GM12878 (cell line): ENCODE measurements at regions not wholly inside any gene's neighbourhood (a gene's known extent, or its start where the extent isn't known, plus 50 kb on each side); places are given as distances from the start of the nearest gene placed in this dataset.

Experiments
- ATAC-seq: fragments of 200-7000 bp; cut with Tn5 transposase; 3 replicates; pipeline ENCODE4 v1.9.1; 2020; ENCODE audit warnings: mild to moderate bottlenecking, moderate library complexity
- BruUV-seq: library from RNA; stranded (reverse); fragments of 400-500 nt; replicated peaks from 2 replicates; lab custom pipeline; 2021; lab: Mats Ljungman, UMichigan
- CTCF ChIA-PET: fragments of 300-600 bp; sonication (Branson Sonifier 250); formaldehyde crosslinking; extraction: SDS; loops from one replicate; lab custom pipeline; 2021; ENCODE audit warnings: inconsistent platforms; lab: Yijun Ruan, JAX
- POLR2A ChIA-PET: fragments of 350-600 bp; formaldehyde crosslinking; extraction: SDS; loops from one replicate; lab custom pipeline; 2021; ENCODE audit warnings: inconsistent platforms; lab: Charles Lee
- RAD21 ChIA-PET: fragments of 300-600 bp; sonication (Branson Sonifier 250); formaldehyde crosslinking; loops from one replicate; lab custom pipeline; 2023; ENCODE audit warnings: antibody characterized with exemption; ENCODE audit not compliant: unreplicated experiment; lab: Charles Lee
- SMC1A ChIA-PET: fragments of 300-600 bp; sonication (Branson Sonifier 250); formaldehyde crosslinking; loops from one replicate; lab custom pipeline; 2023; ENCODE audit not compliant: unreplicated experiment, uncharacterized antibody; lab: Charles Lee
- DNase-seq: peaks from one replicate; pipeline ENCODE4 v3.0.0-alpha.2; 2011; ENCODE audit warnings: low read depth, low spot score
- FAIRE-seq: peaks from 3 replicates; lab custom pipeline; 2011; peaks lifted over from hg19 to GRCh38; lab: Jason Lieb, UNC
- H2AFZ ChIP-seq: 2 replicates; pipeline ENCODE4 v1.6.0; 2011; ENCODE audit warnings: low read depth, low read length, control low read depth; ENCODE audit not compliant: control insufficient read depth
- H3K27ac ChIP-seq: 2 replicates; pipeline ENCODE4 v1.5.1; 2011; ENCODE audit warnings: control low read depth; ENCODE audit not compliant: control insufficient read depth, insufficient read depth
- H3K27me3 ChIP-seq, 2 experiments: replicated peaks in 1 of 2; 2 replicates each; pipeline versions ENCODE4 v1.6.0 to v1.6.1; 2011; ENCODE audit warnings: low read length in 1 of 2; ENCODE audit not compliant: control insufficient read depth in 2 of 2, insufficient read depth in 2 of 2
- H3K36me3 ChIP-seq, 2 experiments: 2 replicates each; pipeline ENCODE4 v1.5.1; 2011; ENCODE audit warnings: low read length in 1 of 2; ENCODE audit not compliant: control insufficient read depth in 2 of 2, insufficient read depth in 2 of 2
- H3K4me1 ChIP-seq: 2 replicates; pipeline ENCODE4 v1.6.1; 2011; ENCODE audit warnings: mild to moderate bottlenecking, low read length, moderate library complexity, mixed read lengths; ENCODE audit not compliant: control insufficient read depth, insufficient read depth
- H3K4me2 ChIP-seq: 2 replicates; pipeline ENCODE4 v1.6.0; 2011; ENCODE audit warnings: control low read depth; ENCODE audit not compliant: control insufficient read depth, insufficient read depth
- H3K4me3 ChIP-seq: fragments of 200-600 bp; sonication (generic); 2 replicates; pipeline ENCODE4 v1.5.1; 2016
- H3K79me2 ChIP-seq: 2 replicates; pipeline ENCODE4 v1.6.0; 2011; ENCODE audit warnings: low read length; ENCODE audit not compliant: control insufficient read depth, insufficient read depth
- H3K9ac ChIP-seq: 2 replicates; pipeline ENCODE4 v1.8.0; 2011; ENCODE audit warnings: low read length, control low read depth, mixed read lengths; ENCODE audit not compliant: control insufficient read depth, insufficient read depth
- H3K9me3 ChIP-seq: replicated peaks from 3 replicates; pipeline ENCODE4 v1.5.1; 2011; ENCODE audit warnings: mild to moderate bottlenecking, low read length; ENCODE audit not compliant: control insufficient read depth, insufficient read depth
- H4K20me1 ChIP-seq: 2 replicates; pipeline ENCODE4 v1.6.0; 2011; ENCODE audit not compliant: control insufficient read depth, insufficient read depth
- ATF2 ChIP-seq: IDR thresholded peaks from 2 replicates; pipeline ENCODE4 v1.6.1; 2012; ENCODE audit warnings: low read length, inconsistent platforms
- BCL11A ChIP-seq: IDR thresholded peaks from 2 replicates; pipeline ENCODE4 v1.6.1; 2011; ENCODE audit warnings: low read depth, low read length
- ETV6 ChIP-seq, 2 experiments: fragments of 450-650 bp in 1 of 2; IDR thresholded peaks in 1 of 2; conservative IDR thresholded peaks in 1 of 2; 2 replicates each; pipeline ENCODE4 v1.6.1; 2014; ENCODE audit warnings: antibody characterized with exemption in 1 of 2, borderline replicate concordance in 1 of 2, low read depth in 1 of 2, mild to moderate bottlenecking in 1 of 2, moderate library complexity in 1 of 2
- IRF4 ChIP-seq: IDR thresholded peaks from 2 replicates; pipeline ENCODE4 v1.6.1; 2011; ENCODE audit warnings: low read depth, low read length
- JUNB ChIP-seq: IDR thresholded peaks from 2 replicates; pipeline ENCODE4 v1.6.1; 2016; ENCODE audit warnings: antibody characterized with exemption, mild to moderate bottlenecking
- NFIC ChIP-seq: IDR thresholded peaks from 2 replicates; pipeline ENCODE4 v1.6.1; 2012; ENCODE audit warnings: low read depth, mild to moderate bottlenecking, inconsistent platforms, low read length, moderate library complexity
- POU2F2 ChIP-seq: IDR thresholded peaks from 3 replicates; pipeline ENCODE4 v1.6.1; 2011; ENCODE audit warnings: low read depth, mild to moderate bottlenecking, low read length, borderline replicate concordance
- RAD21 ChIP-seq: IDR thresholded peaks from 2 replicates; pipeline ENCODE4 v1.6.1; 2011; ENCODE audit warnings: mild to moderate bottlenecking, low read depth, low read length, moderate library complexity; ENCODE audit not compliant: insufficient read depth
- RUNX3 ChIP-seq: IDR thresholded peaks from 2 replicates; pipeline ENCODE4 v1.6.1; 2012; ENCODE audit warnings: low read length, inconsistent platforms
- ZSCAN29 ChIP-seq: fragments of 450-650 bp; IDR thresholded peaks from 2 replicates; pipeline ENCODE4 v1.6.1; 2017; ENCODE audit warnings: mild to moderate bottlenecking, moderate library complexity
- WGBS: methylation state at CpG from one replicate; pipeline ENCODE4 v1.1.6; 2016; ENCODE audit warnings: low lambda C conversion rate; ENCODE audit not compliant: insufficient replicate concordance, insufficient coverage; ENCODE audit errors: missing lambda C conversion rate; 5-methylcytosine and 5-hydroxymethylcytosine counted together
- in situ Hi-C: fragments of 300-500 bp; cut with MboI; formaldehyde crosslinking; loops from 9 replicates; pipeline ENCODE4 v1.14.3; 2018; ENCODE audit warnings: mixed read lengths
- intact Hi-C: fragments of 100-400 bp; cut with micrococcal nuclease; formaldehyde crosslinking; loops from one replicate; pipeline ENCODE4 v1.14.2; 2022; ENCODE audit not compliant: unreplicated experiment

GRCh38 chr17:55580596-55581133, 69.4 kb upstream of the SMIM36 start:
- Histone ChIP-seq H2AFZ (peak overlapping the region; percentile 68), H3K27me3 (no peaks in the 10 kb centered on the region), H3K4me1 (peaks cover 23% of the 10 kb centered on the region), H3K36me3 (no peaks in the 10 kb centered on the region), H3K27ac (no peak overlapping the region), H3K79me2 (no peaks in the 10 kb centered on the region), H3K9me3 (no peaks in the 10 kb centered on the region), H3K9ac (no peak overlapping the region), H3K4me2 (peak overlapping the region; percentile 39), H3K4me3 (peak overlapping the region; percentile 36; the same call in 1 of the 2 replicates), H4K20me1 (no peaks in the 10 kb centered on the region)
- FAIRE-seq (no peak), ATAC-seq (peak; percentile 29; the same call in 2 of the 3 replicates), DNase-seq (peak; percentile 16)
- ChIA-PET CTCF (interaction anchor here (0.7 kb wide), 1 partner anchor 10 kb away, joined by 3 read pairs; no protein-coding TSS in a partner anchor), POLR2A (no interaction called here), SMC1A (interaction anchor here (1.3 to 1.5 kb wide), 2 partner anchors 9 to 48 kb away, joined by 3 to 4 read pairs; no protein-coding TSS in a partner anchor), RAD21 (no interaction called here)
- 37% methylated on average over 5 of the region's 5 CpGs for WGBS
- in situ Hi-C loops: no loop called here
- intact Hi-C loops: no loop called here
- TF ChIP-seq BCL11A: 0 out of 2 replicates have a peak, but pooled peaks have one; percentile 30
- TF ChIP-seq IRF4: peak; percentile 77; the same call in 1 of the 2 replicates
- peak; percentile 66; the same call in 1 of the 2 replicates for TF ChIP-seq NFIC
- TF ChIP-seq JUNB: peak; percentile 94
- no peak for TF ChIP-seq RAD21
- TF ChIP-seq ATF2: 0 out of 2 replicates have a peak, but pooled peaks have one; percentile 50
- peak; percentile 26; the same call in 1 of the 2 replicates for TF ChIP-seq RUNX3
- TF ChIP-seq ZSCAN29: no peak
- TF ChIP-seq ETV6 (conservative IDR thresholded peaks at IDR 0.05 in 1 of 2, IDR thresholded peaks at IDR 0.05 in 1 of 2; ENCODE audit: borderline replicate concordance in 1 of 2, low read depth in 1 of 2): peak in 1 of 2 experiments; percentile 76; a peak in 1 of 4 replicates
- TF ChIP-seq POU2F2: peak; percentile 59; the same call in 1 of the 3 replicates
- BruUV-seq: no TSS peak
